ELR (cell line): ENCODE measurements at regions not wholly inside any gene's neighbourhood (a gene's known extent, or its start where the extent isn't known, plus 50 kb on each side); places are given as distances from the start of the nearest gene placed in this dataset.
"Not testable (repeated sequence)": the region's sequence is repeated elsewhere in the genome, so short reads cannot be mapped to it uniquely, and the experiment has no call there.

ENCODE experiments used
- DNase-seq: peaks from one replicate; pipeline ENCODE4 v3.0.0-alpha.2; 2015; ENCODE audit warnings: low read depth

- no peak for DNase-seq
Observed at GRCh38 chrX:96432647-96433046, 252.0 kb upstream of the DIAPH2 start.

- DNase-seq, result no peak
Observed at GRCh38 chrX:96433409-96434077, 251.1 kb upstream of the DIAPH2 start.

- DNase-seq, result peak; percentile 30
Observed at GRCh38 chrX:96435378-96436035, 249.1 kb upstream of the DIAPH2 start.

DNA sequence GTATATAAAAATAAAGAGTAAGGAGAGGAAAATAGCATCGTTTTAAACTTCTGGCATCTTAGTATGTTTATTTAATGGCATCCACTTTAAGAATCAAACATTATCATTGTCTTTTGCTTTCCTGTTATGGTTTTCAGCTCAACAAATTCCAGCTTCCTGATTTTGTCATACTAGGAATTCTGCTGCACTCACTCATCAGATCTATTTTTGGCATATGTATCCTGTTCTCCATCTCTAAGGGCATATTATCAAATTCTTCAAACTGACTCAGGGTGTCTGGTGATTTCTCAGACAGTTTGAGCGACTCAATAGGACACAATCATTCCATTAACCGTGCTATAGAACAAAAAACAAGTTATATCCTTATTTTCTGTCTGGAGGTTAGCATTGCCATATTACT lies 248.5 kb upstream of the DIAPH2 start:
- DNase-seq, result peak; percentile 61

- DNase-seq, result no peak
Observed at GRCh38 chrX:96438803-96439202, 245.8 kb upstream of the DIAPH2 start.

DNA sequence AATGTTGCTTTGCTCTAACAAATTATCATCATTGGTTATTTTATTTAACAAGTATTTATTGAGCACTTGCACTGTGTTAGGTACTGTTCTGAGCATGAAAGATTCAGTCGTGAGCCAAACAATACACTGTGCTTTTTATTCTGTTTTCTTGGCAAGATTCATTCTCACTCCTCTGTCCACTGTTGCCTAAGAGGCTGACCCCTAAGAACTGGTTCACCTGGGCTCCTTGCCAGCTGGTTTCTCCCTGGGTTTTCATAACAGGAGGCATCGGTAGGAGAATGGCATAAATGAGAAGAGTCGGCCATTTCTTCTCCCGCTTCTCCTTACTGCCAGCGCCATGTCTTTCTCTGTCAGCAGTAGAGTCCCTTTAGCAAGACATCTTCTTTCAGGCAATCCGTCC lies 243.7 kb upstream of the DIAPH2 start:
- DNase-seq, result no peak

DNA sequence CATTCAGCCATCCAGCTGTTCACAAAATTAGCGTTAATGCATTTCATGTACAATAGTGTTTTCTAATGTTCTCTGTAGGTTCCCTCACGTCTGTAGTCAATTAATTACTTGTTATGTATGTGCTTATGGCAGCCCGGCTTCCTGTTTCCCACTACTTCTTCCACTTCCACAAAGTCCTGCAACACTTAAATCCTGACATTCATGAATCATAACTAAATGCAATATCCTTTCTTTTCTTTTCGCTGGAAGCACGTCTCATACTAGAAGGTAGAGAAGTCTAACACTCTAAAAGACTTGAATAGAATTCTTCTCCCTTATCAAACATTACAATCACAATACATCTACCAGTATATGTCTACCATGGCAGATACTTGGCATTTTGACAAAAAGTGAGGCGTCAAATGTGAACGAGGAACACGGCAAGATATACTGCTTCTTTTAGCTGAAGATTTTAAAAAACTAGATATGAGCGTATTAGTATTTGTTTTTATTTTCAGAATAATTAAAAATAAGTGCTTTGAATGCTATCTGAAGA lies 239.0 kb upstream of the DIAPH2 start:
- DNase-seq, result no peak

DNA sequence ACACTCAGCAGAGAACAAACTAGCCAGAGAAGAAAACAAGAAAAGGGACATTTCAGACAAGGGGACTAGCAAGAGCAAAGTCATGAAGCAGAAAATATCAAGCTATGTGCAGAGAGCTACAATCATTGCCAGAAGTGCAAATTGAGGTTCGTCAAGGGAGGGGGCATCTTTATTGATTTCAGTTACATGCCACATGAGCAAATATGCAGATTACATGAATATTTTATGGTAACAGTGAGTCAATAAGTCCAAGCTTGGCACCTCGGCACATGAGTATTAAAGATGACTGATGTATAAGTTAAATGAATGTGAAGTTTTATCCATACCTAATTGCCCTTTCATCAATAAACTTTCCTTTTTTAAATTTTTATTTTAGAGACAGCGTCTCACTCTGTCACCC lies 238.1 kb upstream of the DIAPH2 start:
- no peak for DNase-seq

GRCh38 chrX:96447161-96447560 lies 237.5 kb upstream of the DIAPH2 start:
- no peak for DNase-seq

DNA sequence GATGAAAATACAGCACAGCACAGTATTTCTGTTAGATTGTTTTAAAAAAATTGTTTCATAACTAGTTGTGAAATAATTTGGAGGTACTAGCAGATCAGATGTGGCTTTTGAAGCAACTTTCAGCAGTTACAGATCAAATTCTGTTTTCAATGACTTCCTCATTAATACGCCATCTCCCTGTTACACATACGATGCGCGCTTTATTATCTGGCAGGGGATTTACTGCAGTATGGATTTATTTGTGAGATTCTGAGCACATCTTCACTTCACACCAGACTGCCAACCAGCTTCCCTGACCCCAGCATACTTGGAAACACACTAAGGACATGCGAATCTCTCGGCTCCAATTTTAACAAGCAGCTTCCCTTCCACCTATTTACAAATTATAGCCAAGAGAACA lies 235.5 kb upstream of the DIAPH2 start:
- no peak for DNase-seq

- no peak for DNase-seq
Observed at GRCh38 chrX:96449896-96450295, 234.7 kb upstream of the DIAPH2 start.

DNA sequence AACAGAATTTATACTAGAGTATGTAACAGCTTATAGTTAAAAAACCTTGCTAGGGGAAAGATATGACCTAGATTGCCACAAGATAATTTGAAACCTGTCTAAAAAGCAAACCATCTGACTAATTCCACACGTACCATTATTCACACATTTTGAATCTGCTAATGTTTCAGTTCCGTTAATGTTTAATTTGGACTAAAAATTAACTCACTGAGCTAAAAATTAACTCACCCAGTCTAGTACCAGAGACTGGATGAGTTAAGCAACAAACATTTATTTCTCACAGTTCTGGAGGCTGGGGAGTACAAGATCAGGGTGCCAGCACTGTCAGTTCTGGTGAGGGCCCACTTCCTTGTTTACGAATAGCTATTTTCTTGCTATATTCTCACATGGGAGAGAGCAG lies 231.5 kb upstream of the DIAPH2 start:
- DNase-seq, result no peak

DNA sequence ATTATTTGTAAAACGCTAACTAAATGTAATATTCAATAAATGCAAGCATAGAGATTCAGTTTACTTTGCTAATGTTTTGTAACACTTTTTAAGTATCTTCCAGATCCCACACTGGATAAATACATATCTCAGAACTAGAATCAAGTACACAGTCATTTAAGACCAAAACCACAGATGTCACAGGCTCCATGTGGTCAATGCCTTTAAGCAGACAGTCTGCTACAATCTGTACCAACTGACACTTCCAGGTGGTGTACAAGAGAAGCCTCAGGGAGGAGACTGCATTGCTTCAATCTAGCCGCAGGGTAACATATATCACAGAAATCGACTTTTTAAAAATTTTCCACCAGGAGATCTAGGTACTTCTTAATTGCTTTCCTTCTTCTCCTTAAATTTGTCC lies 229.6 kb upstream of the DIAPH2 start:
- DNase-seq, result no peak

DNA sequence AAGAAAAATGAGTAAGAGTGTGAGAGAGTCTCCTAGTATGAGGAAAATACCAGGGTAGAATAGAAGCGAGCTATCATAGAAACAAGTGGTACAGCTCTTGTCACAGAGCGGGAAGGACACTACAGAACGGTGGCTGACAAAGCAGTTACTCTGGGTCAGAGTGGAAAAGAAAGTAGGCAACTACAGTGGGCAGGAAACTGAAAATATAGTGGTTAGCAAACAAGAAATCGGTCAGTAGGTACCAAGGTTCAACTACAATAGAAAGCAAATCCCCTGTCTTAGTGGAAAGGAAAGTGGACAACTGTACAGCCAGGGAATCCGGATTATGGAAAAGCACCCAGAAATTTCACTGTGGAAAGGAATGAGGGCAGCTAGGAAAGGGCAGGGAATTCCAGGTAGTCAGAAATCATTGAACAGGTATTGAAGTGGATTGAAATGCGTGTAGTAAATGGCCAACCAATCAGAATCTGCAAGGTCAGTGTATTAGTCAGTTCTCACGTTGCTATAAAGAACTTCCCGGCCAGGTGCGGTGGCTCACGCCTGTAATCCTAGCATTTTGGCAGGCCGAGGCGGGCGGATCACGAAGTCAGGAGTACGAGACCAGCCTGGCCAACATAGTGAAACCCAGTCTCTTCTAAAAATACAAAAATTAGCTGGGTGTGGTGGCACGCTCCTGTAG lies 219.6 kb upstream of the DIAPH2 start:
- DNase-seq, result no peak

GRCh38 chrX:96474029-96474740 lies 210.5 kb upstream of the DIAPH2 start:
- peak; percentile 24 for DNase-seq

- no peak for DNase-seq
Observed at GRCh38 chrX:96474741-96475125, 209.9 kb upstream of the DIAPH2 start.

DNA sequence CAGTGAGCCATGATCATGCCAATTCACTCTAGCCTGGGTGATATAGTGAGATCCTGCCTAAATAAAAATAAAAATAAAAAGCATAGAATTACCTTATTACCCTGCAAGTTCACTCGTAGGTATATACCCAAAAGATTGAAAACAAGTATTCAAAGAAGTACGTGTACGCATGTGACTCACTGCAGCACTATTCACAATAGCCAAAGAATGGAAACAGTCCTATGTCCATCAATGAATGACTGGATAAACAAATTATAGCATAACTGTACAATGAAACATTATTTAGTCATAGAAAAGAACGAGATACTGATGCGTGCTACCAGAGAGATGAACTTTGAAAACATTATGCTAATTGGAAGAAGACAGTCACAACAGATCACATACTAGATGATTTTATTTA lies 204.6 kb upstream of the DIAPH2 start:
- DNase-seq, result peak; percentile 74

DNA sequence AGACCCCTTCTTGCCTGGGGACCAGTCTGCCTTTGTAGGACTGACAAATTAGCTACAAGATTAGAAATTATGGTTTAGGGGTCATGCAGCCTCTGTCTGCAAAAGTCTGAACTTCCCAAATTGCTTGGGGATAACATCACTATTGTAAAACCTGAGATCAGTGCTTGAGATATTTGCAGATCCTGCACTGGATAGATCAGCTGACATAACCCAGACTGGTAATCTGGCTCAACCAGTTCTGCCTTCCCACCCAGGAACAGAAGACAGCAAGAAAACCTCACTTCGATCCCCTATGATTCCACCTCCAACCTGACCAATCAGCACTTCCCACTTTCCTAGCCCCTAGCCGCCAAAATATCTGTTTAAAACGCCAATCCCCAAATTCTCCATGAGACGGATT lies 202.8 kb upstream of the DIAPH2 start:
- DNase-seq, result no peak

DNA sequence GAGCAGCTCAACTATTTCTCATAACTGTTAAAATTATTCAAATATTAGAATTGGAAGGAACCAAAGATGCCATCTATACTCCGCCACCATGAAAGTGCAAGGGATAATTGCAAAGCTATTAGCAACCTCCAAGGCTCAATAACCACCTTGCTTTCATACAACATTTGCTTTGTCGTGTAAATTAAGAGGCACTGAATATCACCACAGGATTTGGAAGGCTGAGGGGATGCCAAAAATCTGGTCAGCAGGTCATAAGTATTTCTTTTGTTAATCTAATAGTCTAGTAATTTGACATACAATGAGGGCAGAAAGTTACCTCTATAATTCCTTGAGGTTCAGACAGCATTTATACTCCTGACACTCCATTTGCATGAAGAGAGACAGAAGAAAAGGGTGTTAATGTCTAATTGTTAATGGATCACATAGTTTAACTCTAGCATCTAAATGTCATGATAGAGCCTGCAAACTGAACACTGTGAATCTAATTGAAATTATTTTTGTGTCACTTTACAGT lies 200.9 kb upstream of the DIAPH2 start:
- DNase-seq, result no peak

GRCh38 chrX:96486687-96487086 lies 198.0 kb upstream of the DIAPH2 start:
- DNase-seq, result not testable (repeated sequence)

GRCh38 chrX:96502507-96502906 lies 182.1 kb upstream of the DIAPH2 start:
- no peak for DNase-seq

GRCh38 chrX:96529386-96529785 lies 155.3 kb upstream of the DIAPH2 start:
- DNase-seq, result not testable (repeated sequence)
